IMR-90 (cell line): ENCODE measurements at regions not wholly inside any gene's neighbourhood (a gene's known extent, or its start where the extent isn't known, plus 50 kb on each side); places are given as distances from the start of the nearest gene placed in this dataset.

Experiments used
- ATAC-seq: fragments of 200-7000 bp; cut with Tn5 transposase; 2 replicates; pipeline ENCODE4 v1.9.1; 2020; ENCODE audit warnings: low read depth, mild to moderate bottlenecking, moderate library complexity
- BruUV-seq: library from RNA; stranded (reverse); fragments of 400-500 nt; replicated peaks from 2 replicates; lab custom pipeline; 2021; lab: Mats Ljungman, UMichigan
- CTCF ChIA-PET: fragments of 300-600 bp; formaldehyde crosslinking; extraction: SDS; loops from one replicate; lab custom pipeline; 2021; ENCODE audit warnings: antibody characterized with exemption; lab: Yijun Ruan, JAX
- POLR2A ChIA-PET: fragments of 300-600 bp; sonication (Branson Sonifier 250); formaldehyde crosslinking; loops from one replicate; lab custom pipeline; 2022; ENCODE audit warnings: antibody characterized with exemption; ENCODE audit not compliant: unreplicated experiment; lab: Charles Lee
- DNase-seq: peaks from one replicate; pipeline ENCODE4 v3.0.0; 2013
- H2AFZ ChIP-seq: replicated peaks from 2 replicates; pipeline ENCODE3; 2013; ENCODE audit warnings: low read length, mild to moderate bottlenecking; ENCODE audit not compliant: poor library complexity
- H2AK5ac ChIP-seq: 2 replicates; pipeline ENCODE4 v1.6.1; 2013; ENCODE audit warnings: low read depth, low read length, inconsistent platforms
- H2AK9ac ChIP-seq: replicated peaks from 2 replicates; pipeline ENCODE3; 2013; ENCODE audit warnings: mild to moderate bottlenecking, low read depth, low read length, moderate library complexity; ENCODE audit not compliant: poor library complexity
- H2BK120ac ChIP-seq: 2 replicates; pipeline ENCODE4 v1.6.1; 2013; ENCODE audit warnings: low read depth, low read length, inconsistent platforms
- H2BK15ac ChIP-seq: 3 replicates; pipeline ENCODE4 v1.6.1; 2013; ENCODE audit warnings: low read depth, low read length, inconsistent platforms
- H2BK20ac ChIP-seq: 2 replicates; pipeline ENCODE4 v1.6.1; 2013; ENCODE audit warnings: low read depth, mild to moderate bottlenecking, inconsistent platforms, low read length, moderate library complexity
- H2BK5ac ChIP-seq: 2 replicates; pipeline ENCODE4 v1.6.1; 2013; ENCODE audit warnings: mild to moderate bottlenecking, low read depth, low read length, inconsistent platforms; ENCODE audit not compliant: poor library complexity, severe bottlenecking
- H3K14ac ChIP-seq: replicated peaks from 2 replicates; pipeline ENCODE4 v1.6.1; 2013; ENCODE audit warnings: low read depth, low read length, inconsistent platforms
- H3K18ac ChIP-seq: 2 replicates; pipeline ENCODE4 v1.6.1; 2013; ENCODE audit warnings: low read depth, low read length, control low read depth
- H3K23ac ChIP-seq: 2 replicates; pipeline ENCODE4 v1.6.1; 2013; ENCODE audit warnings: low read depth, low read length, inconsistent platforms
- H3K27ac ChIP-seq: 2 replicates; pipeline ENCODE4 v1.5.1; 2013; ENCODE audit warnings: mild to moderate bottlenecking, control low read depth, low read length; ENCODE audit not compliant: insufficient read depth
- H3K27me3 ChIP-seq: 2 replicates; pipeline ENCODE4 v1.6.1; 2013; ENCODE audit warnings: low read length; ENCODE audit not compliant: control insufficient read depth, insufficient read depth
- H3K36me3 ChIP-seq: 2 replicates; pipeline ENCODE4 v1.6.1; 2013; ENCODE audit warnings: low read length, mixed read lengths; ENCODE audit not compliant: control insufficient read depth, insufficient read depth
- H3K4ac ChIP-seq: 2 replicates; pipeline ENCODE4 v1.6.1; 2013; ENCODE audit warnings: low read depth, low read length, inconsistent platforms
- H3K4me1 ChIP-seq: 2 replicates; pipeline ENCODE4 v1.6.1; 2013; ENCODE audit warnings: low read length, mixed read lengths; ENCODE audit not compliant: control insufficient read depth, insufficient read depth
- H3K4me2 ChIP-seq: 2 replicates; pipeline ENCODE4 v1.6.1; 2013; ENCODE audit warnings: low read depth, mild to moderate bottlenecking, control low read depth, low read length, moderate library complexity
- H3K4me3 ChIP-seq: 2 replicates; pipeline ENCODE4 v1.5.1; 2013; ENCODE audit warnings: low read depth, mild to moderate bottlenecking, control low read depth, low read length, moderate library complexity; ENCODE audit not compliant: insufficient read depth
- H3K56ac ChIP-seq: 2 replicates; pipeline ENCODE4 v1.6.1; 2013; ENCODE audit warnings: low read length, inconsistent platforms; ENCODE audit not compliant: insufficient read depth; ENCODE audit errors: extremely low read depth
- H3K79me1 ChIP-seq, 2 experiments: 2 replicates each; pipeline ENCODE4 v1.6.1; 2013; ENCODE audit warnings: low read length in 2 of 2, inconsistent platforms in 1 of 2, low read depth in 1 of 2
- H3K9ac ChIP-seq: 2 replicates; pipeline ENCODE4 v1.6.1; 2013; ENCODE audit warnings: low read depth, low read length, control low read depth
- H3K9me1 ChIP-seq: 2 replicates; pipeline ENCODE4 v1.6.1; 2013; ENCODE audit warnings: low read length, inconsistent platforms; ENCODE audit not compliant: insufficient read depth
- H3K9me3 ChIP-seq: 2 replicates; pipeline ENCODE4 v1.6.1; 2013; ENCODE audit warnings: low read length; ENCODE audit not compliant: control insufficient read depth, insufficient read depth
- H4K20me1 ChIP-seq: 2 replicates; pipeline ENCODE4 v1.6.1; 2013; ENCODE audit warnings: low read length, inconsistent platforms; ENCODE audit not compliant: insufficient read depth
- H4K5ac ChIP-seq: 2 replicates; pipeline ENCODE4 v1.6.1; 2013; ENCODE audit warnings: mild to moderate bottlenecking, low read depth, low read length, control low read depth
- H4K8ac ChIP-seq, 2 experiments: 2 replicates each; pipeline ENCODE4 v1.6.1; 2013; ENCODE audit warnings: low read depth in 2 of 2, low read length in 2 of 2, control low read depth in 1 of 2, inconsistent platforms in 1 of 2
- H4K91ac ChIP-seq: 2 replicates; pipeline ENCODE4 v1.6.1; 2013; ENCODE audit warnings: low read depth, low read length, inconsistent platforms; ENCODE audit not compliant: insufficient read depth
- MXI1 ChIP-seq: IDR thresholded peaks from 2 replicates; pipeline ENCODE4 v1.6.1; 2012; ENCODE audit warnings: low read depth, mild to moderate bottlenecking, low read length, moderate library complexity, borderline replicate concordance
- RFX5 ChIP-seq: IDR thresholded peaks from 2 replicates; pipeline ENCODE4 v1.8.0; 2012; ENCODE audit warnings: low read depth, mild to moderate bottlenecking, low read length, moderate library complexity
- WGBS, 2 experiments: methylation state at CpG; one replicate each; pipeline versions ENCODE4 v1.1.5 to v1.1.7; 2013; ENCODE audit warnings: missing lambda C conversion rate in 2 of 2; ENCODE audit not compliant: insufficient read length in 1 of 2; ENCODE audit errors: extremely low coverage in 2 of 2; 5-methylcytosine and 5-hydroxymethylcytosine counted together
- dilution Hi-C: fragments of 300-500 bp; cut with HindIII; formaldehyde crosslinking; loops from one replicate; pipeline ENCODE4 v1.14.3; 2018; ENCODE audit warnings: low sequenced_read_pairs; ENCODE audit not compliant: unreplicated experiment
- in situ Hi-C: fragments of 300-500 bp; cut with MboI; formaldehyde crosslinking; loops from 3 replicates; pipeline ENCODE4 v1.14.3; 2019; ENCODE audit warnings: low sequenced_read_pairs, inconsistent platforms, mixed read lengths
- intact Hi-C: fragments of 100-400 bp; cut with micrococcal nuclease; formaldehyde crosslinking; loops from 2 replicates; pipeline ENCODE4 v1.10.0; 2022

DNA sequence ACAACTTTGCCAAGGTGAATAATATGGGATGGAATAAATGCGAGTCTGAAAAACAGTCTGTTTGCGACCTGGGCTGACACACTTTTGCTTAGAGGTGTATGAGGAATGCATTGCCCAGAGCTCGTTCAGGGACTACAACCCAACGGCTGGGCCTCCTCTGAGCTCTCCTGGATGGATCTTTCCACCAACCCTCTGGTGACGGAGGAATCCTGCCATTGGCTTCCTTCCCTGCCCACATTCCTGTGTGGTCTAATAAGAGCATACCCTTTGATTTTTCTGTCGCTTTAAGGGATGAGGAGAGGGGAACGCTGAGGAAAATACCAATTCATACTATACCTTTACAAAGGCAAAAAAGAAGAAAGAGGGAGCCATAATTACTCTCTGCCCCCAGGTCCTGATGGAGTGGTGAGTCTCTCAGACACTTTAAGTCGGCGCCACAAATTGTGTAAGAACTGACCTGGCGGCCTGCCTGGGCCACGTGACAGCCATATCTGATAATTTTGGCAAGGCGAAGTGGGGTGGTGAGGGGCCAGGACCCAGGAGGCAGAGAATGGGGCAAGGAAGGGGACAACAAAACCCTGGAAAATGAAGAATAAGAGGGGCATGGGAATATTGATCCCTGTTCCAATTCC is 265.2 kb upstream of the MSX2 start:
- no peaks in the 10 kb centered on the region for H3K9me1 ChIP-seq
- H2AK5ac ChIP-seq = no peak overlapping the region
- H2BK20ac ChIP-seq = no peak overlapping the region
- BruUV-seq = no TSS peak
- H3K36me3 ChIP-seq = no peaks in the 10 kb centered on the region
- H3K23ac ChIP-seq = no peak overlapping the region
- H2BK120ac ChIP-seq = no peak overlapping the region
- H3K4me3 ChIP-seq = no peak overlapping the region
- ATAC-seq = no peak
- WGBS, 2 experiments = 100% methylated on average over 1 of the region's 12 CpGs; no CpG with 5 or more reads in 1 of the 2 experiments
- no peak overlapping the region for H4K8ac ChIP-seq
- no peak overlapping the region for H2AK9ac ChIP-seq
- no peak overlapping the region for H3K9ac ChIP-seq
- H4K5ac ChIP-seq = no peak overlapping the region
- H3K56ac ChIP-seq = no peak overlapping the region
- H3K14ac ChIP-seq = no peak overlapping the region
- intact Hi-C loops (no loop called here), dilution Hi-C loops (no loop called here), in situ Hi-C loops (no loop called here)
- no peak overlapping the region for H3K27ac ChIP-seq
- H2BK15ac ChIP-seq = no peak overlapping the region
- no peak overlapping the region for H2BK5ac ChIP-seq
- no peaks in the 10 kb centered on the region for H3K4me1 ChIP-seq
- no peak for DNase-seq
- H4K91ac ChIP-seq = no peak overlapping the region; the same call in 1 of the 2 replicates
- ChIA-PET CTCF (no interaction called here), POLR2A (no interaction called here)
- no peaks in the 10 kb centered on the region for H3K79me1 ChIP-seq
- peaks cover 4% of the 10 kb centered on the region for H3K27me3 ChIP-seq
- TF ChIP-seq RFX5 = no peak
- TF ChIP-seq MXI1 = no peak
- no peak overlapping the region for H3K4ac ChIP-seq
- H3K9me3 ChIP-seq = no peaks in the 10 kb centered on the region
- H2AFZ ChIP-seq = no peak overlapping the region
- no peak overlapping the region for H3K4me2 ChIP-seq
- H3K18ac ChIP-seq = no peak overlapping the region
- no peaks in the 10 kb centered on the region for H4K20me1 ChIP-seq
